ENCODE measurements at regions not wholly inside any gene's neighbourhood (a gene's known extent, or its start where the extent isn't known, plus 50 kb on each side); places are given as distances from the start of the nearest gene placed in this dataset.
A peak's percentile ranks its signal among the peaks of the same experiment; 100 is the strongest.

DNA sequence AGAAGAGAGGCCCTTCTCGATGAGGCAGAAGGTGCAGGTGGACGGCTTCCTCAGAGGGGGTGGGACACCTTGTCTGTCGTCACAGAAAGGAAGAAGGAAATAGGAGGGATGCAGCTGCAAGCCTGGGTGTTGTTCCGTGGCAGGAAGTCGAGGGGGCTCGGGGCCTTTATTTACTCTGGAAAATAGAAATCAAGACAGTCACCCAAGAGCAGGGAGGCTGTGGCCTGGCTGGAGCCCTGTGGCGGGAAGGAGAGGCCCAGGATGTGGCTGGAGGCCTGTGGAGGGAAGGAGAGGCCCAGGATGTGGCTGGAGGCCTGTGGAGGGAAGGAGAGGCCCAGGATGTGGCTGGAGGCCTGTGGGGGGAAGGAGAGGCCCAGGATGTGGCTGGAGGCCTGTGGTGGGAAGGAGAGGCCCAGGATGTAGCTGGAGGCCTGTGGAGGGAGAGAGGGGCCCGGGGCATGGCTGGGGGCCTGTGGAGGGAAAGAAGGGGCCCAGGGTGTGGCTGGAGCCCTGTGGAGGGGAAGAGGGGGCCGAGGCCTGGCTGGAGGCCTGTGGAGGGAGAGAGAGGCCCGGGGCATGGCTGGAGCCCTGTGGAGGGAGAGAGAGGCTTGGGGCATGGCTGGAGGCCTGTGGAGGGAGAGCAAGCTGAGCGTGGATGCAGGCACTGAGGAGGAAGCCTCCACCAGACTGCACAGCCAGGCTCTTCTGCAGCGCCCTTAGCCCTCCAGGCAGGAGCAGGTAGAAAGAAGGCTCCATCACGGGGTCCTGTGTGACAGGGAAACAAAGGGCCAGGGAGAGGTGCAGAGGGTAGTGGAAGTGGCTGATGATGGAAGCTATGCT lies 97.3 kb upstream of the SFMBT2 start:
- DNase-seq: peak; percentile 29

DNA sequence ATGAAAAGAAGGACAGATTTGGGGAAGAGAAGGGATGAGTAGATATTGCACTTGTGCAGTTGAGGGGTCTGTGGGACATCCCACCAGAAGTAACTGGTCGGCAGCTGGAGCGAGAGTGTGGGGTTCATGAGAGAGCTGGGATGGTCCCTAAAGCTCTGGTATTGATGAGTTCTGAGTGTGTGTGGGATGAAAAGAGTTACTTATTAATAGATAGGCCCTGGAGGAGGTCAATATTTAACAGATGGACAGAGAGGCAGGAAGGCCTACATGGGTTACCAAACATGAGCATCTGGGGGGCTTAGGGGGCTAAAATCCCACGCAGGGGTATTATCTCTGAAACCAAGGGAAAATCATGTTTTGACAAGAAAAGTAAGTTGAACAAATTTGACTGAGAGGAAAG lies 95.7 kb upstream of the SFMBT2 start:
- DNase-seq: no peak

DNA sequence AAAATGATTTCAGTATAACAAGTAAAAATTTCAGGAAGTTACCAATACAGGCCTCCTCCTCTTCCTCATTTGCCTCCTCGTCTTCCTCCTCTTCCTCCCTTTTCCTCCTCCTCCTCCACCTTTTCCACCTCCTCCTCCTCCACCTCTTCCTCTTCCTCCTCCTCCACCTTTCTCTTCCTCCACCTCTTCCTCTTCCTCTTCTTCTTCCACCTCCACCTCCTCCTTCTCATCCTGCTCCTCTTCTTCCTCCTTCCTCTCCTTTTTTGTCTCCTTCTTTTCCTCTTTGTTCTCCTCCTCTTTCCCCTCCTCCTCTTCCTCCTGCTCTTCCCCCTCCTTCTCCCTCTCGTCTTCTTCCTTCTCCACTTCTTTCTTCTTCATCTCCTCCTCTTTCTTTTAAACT lies 94.4 kb upstream of the SFMBT2 start:
- DNase-seq: no peak

DNA sequence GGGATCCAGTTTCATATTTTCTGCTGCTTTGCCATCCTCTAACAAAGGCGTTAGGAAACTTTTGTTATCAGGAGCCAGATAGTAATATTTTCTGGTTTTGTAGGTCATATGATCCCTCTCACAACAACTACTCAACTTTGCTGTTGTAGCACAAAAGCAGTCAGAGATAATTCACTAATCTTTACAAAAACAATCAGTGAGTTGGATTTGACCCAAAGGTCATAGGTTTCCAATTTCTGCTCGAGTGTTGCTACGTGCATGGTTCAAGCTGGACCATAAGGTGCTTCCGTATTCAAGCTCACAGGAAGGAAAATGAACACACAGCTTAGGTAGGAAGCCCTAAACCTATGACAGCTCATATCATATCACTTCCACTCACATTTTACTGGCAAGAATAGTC lies 92.4 kb upstream of the SFMBT2 start:
- no peak for DNase-seq

DNA sequence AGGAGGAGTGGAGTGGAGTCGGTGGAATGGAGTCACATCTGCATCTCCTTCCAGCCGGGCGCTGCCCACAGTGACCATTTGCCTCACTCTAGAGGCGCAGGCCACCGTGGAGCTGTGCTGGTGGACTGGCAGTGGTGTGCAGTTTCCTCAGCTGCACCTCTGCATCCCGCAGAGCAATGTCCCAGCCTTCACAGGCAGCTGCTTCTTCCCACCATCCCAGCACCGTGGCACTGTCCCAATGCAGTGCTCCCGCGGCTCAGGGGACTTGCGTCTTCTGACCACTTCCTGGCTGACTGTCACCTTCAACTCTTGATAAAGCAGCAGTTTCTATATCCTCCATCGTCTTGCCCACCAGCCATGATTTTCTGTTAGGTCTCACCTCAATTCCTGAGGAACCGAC lies 90.3 kb upstream of the SFMBT2 start:
- DNase-seq: no peak

DNA sequence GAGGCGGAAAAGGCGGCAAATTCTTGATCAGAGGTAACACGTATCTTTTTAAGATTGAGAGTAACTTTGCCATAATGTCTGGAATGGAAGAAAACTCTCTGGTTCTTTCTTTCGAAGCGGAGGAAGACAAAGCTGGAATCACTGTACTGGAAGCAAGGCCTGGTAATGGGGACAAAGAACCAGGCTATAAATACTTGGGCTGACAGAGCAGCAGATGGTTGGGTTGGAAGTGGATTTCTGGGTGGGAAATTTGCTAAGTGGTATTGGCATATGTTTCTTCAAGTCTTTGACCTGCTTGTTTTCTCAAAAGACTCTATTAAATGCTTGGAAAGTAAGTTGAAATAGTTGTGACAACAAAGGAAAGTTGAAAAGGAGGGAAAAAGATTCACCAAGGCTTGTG lies 87.3 kb upstream of the SFMBT2 start:
- no peak for DNase-seq

DNA sequence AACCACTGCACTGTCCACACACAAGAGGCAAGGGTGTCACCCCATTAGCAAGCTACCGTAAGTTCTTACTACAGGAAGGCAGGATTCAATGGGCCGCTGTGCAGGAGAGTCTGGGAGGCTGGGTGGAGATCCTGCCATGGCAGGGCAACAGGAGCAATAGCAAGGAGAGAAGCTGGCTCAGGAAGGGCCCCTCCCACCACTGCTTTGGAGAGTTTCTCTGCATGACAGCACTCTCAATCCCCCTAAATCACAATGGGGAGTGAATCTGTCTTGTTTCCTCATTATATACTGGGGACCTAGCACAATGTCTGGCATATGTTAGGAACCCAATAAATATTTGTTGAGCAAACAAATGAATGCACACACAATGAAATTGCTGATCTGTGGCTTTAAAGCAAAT lies 83.2 kb upstream of the SFMBT2 start:
- no peak for DNase-seq

DNA sequence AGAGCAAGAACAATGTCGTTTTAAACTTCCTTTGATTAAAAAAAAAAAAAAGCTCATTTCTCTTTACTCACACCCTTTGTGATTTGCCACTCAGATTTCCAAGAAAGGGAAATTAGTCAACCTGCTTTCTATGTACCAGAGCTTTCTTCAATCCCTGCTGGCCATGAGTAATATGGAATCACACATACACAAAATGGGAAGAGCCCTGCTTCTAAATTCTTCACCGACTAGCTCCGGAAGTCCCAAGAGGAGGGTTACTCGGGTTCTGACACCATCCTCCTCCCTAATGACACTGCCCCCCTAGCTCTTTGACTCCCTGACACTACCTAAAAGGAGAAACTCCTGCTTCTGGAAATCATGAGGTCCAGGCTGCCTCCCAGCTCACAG lies 81.8 kb upstream of the SFMBT2 start:
- DNase-seq: no peak

DNA sequence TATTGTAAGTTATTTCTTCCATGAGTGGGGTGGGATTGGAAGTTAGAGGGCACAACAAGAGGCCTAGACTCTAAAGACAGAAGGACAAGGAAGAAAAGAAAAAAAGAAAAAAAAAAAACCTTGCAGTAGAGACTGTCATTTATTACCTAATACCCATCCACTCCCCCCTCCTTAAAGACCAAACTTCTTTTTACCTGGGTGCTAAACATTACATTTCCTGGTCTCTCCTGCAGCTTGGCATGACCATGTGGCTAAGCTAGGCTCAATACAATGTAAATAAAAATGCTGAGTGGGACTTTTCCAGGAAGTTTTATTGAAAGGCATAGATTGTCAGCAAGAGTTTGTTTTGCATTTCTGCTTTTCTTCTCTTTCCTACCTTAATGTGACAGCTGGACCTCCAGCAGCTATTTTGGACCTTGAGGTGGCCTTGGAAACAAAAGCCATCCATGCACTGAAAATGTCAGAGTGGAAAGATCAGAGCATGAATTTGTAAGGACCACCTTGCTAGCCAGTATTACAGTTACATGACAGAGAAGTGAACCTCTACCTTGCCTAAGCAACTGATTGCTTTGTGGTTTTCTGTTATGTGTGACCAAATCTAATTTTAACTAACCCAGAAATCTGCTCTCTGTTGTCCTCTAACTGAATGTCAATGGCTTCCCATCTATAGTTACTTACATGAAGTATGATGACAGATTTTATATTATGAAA lies 81.3 kb upstream of the SFMBT2 start:
- DNase-seq: no peak

DNA sequence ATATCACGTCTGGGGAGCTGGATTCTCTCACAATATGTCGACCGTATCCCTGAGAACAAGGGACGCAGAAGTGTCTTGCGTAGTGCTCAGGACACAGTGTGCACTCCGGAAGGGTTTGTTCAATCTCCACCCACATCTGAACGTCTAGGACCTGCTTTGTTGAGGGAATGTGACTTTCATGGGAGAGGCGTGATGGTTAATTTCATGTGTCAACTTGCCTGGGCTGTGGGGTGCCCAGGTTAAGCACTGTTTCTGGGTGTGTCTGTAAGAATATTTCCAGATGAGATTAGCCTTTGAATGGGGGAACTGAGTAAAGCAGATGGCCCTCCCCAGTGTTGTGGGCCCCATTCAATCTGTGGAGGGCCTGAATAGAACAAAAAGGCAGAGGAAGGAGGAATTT lies 80.4 kb upstream of the SFMBT2 start:
- DNase-seq: no peak

DNA sequence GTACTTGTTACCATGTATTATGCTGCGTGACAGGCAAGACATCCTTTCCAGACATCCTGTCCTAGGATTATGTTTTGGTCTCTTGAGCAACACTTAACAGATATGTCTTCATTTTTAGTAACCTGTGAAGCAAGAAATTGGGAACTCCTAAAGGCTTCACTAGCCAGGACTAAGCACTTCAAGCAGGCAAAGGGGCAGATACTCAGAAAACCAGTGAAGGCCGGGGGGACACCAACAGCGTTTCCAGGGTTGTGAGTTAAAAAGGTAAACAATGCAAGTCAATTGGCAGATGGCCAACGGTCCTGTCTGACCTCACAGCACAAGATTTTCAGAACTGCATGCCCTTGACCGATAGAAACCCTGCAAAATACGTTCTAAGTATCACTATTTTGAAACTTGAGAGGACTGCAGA lies 77.6 kb upstream of the SFMBT2 start:
- no peak for DNase-seq

DNA sequence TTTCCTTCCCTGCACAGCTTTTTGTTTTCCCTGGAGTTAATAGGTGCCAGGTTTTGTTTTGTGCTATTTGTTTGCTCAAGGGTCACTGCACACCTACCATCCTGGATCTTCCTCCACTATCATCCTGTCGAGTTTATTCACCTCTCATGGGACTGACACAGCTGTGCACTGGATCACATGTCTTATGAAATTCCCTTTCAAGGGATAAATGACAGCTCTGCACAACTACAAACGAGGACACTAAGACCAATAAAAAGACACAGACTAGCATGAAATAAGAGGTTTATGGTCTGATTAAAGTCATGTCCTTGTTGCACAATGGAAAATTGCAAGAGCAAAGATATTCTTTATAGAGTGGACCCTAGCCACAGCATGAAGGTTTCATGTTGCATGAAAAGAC lies 76.7 kb upstream of the SFMBT2 start:
- DNase-seq: no peak

DNA sequence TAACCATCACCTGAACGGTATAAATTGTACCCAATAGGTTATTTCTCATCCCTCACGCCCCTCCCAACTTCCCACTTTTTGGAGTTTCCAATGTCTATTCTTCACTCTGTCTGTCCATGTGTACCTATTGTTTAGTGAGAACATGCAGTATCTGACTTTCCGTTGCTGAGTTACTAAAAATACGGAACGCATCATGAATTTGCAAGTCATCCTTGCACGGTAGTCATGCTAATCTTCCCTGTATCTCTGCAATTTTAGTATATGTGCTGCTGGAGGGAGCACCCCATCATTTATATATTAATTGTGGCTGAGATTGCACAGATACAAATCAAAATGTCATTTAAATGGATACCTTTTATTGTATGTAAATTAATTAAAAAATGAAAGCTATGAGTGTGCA lies 75.7 kb upstream of the SFMBT2 start:
- DNase-seq: no peak

DNA sequence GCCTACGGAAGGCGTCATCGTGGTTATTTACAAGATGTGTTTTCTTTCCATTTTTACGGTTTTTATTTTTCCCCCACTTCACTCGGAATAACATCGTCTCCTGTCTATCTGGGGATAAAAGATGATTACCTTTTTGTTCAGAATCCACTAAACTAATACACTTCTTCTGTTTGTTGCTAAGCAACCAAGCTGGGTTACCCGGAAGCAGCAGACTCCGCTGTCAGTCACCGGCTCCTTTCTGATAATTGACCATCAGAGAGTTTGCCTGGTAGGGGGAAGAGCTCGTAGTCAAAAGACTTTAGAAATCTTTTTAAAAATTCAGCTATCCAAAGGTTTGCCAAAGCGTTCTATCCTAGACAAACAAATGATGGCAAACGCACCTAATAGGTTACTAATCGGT lies 75.0 kb upstream of the SFMBT2 start:
- DNase-seq: no peak

DNA sequence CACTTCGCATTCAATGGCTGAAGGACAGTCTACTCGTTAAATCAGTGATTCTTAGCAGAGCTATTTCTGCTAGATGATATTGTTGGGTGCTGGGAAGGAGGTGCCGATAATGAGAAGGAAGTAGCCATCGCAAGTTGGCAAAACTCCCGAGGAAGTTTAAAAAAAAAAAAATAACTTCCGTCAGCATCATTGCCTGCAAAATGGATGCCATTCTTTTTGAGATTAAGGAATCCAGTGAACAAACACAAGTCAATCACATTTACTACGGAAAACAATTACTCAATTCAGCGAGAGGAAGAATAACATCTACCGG lies 74.4 kb upstream of the SFMBT2 start:
- no peak for DNase-seq

DNA sequence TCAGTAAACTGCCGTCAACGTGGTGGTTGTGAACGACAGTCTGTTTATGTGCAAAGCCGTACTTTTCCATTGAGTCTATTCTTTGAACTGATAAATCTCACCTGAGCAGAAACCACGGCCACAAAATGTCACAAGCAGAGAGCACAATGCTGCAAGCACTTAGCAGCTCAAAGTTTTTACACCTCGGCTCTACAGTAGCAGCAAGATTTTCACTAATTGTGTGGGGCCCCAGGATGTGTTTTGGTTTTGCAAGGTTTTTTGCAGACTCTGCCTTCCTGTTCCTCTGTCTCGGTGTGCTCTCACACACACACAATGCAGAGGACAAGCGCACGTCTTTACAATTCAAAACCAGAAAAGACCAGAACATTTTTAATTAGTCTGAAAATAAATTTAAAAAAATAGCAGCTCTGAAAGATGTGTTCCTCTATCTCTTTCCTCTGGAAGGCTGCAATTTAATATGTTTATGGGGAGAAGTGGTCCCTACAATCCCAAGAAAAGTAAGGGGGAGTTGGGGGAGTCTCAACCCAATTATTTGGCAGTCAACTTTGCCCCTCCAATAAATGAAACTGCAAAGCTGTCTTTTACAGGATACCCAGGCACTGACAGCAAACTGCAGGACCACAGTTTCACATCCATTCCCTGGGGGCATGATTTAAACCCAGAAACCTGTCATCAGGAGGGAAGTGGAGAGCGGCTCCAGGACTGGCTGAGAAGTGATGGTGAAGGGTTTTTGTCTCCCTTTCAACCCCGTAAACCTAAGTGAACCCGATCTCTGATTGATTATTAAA lies 73.8 kb upstream of the SFMBT2 start:
- DNase-seq: peak; percentile 54

DNA sequence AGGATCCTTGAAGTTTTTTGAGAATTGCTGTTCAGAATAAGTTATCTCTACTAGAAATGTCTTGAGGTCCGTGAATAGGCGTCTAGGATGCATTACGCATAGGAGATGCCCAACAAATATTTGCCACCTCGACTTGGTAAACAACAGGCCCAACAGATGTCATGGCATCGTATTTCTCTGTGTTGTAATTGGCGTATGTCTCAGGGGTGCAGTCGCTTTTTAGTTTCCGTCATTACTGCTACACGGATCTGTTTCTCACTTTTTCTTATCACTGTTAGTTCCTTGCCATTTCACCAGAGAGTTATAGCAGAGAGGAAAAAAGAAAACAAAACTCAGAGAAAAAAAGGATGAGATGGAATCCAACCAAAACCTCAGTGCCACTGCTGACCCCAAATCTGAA lies 73.0 kb upstream of the SFMBT2 start:
- DNase-seq: no peak

DNA sequence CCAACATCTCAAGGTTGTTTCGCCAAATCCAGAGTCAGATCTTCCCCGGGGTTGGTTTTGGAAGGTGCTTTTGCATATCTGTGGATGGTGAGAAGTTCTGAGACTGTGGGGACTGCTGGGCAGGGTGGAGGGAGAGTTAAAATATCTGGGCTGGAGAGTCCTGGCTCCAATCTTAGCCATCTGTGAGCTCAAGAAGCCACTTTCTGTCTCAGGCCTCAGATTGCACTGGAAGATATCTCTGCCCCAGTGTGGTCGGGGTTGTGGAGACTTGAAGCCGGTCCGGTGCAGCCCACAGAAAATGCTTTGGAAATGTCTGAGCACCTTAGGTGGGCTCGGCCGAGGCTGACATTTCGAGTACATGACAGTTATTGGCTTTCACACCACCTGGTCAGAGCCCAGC lies 72.2 kb upstream of the SFMBT2 start:
- no peak for DNase-seq

DNA sequence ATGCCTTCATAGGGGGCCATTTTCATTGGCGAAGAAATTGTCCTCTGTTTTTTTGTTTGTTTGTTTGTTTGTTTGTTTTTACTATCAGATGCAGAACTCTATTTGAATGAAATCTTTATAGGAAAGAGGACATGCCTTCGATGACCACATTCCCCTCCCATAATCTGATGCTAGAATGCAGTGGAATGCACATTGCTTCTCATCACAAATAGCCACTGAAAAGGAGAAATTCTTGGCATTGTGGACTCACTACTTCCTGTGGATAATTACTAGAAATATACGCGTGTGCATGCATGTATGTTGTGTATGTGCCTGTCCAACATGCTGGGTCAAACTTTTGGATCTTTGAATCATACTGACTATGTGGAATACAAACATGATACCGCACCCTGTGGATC lies 70.5 kb upstream of the SFMBT2 start:
- DNase-seq: no peak

DNA sequence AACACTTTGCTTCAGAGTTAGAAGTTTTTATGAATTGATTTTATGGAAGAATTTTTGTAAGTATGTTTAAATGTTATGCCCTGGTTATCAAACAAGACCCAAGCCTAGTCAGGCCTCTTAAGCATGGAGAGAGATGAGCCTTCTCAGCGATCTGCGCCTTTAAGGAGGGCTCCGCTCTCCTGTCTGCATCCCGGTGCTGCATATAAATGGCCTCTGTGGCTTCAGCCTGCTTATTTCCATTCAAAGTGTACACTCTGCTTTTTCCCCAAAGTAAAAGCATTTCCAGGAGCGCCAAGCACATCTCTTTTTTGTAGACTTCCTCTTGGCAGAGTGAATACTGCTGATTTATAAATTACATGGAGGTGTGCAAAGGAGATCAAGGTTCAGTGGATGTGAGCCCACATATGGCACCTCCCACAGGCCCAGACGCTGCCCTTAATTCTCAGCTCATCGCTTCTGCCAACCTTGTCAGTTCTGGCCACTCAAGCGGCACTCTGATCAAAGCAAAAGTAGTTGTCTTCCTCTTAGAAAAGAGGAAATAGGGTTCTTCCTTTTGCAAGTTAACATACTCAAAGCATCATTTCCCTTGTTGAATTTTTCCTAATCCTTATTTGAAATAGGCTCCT lies 70.0 kb upstream of the SFMBT2 start:
- DNase-seq: no peak

DNA sequence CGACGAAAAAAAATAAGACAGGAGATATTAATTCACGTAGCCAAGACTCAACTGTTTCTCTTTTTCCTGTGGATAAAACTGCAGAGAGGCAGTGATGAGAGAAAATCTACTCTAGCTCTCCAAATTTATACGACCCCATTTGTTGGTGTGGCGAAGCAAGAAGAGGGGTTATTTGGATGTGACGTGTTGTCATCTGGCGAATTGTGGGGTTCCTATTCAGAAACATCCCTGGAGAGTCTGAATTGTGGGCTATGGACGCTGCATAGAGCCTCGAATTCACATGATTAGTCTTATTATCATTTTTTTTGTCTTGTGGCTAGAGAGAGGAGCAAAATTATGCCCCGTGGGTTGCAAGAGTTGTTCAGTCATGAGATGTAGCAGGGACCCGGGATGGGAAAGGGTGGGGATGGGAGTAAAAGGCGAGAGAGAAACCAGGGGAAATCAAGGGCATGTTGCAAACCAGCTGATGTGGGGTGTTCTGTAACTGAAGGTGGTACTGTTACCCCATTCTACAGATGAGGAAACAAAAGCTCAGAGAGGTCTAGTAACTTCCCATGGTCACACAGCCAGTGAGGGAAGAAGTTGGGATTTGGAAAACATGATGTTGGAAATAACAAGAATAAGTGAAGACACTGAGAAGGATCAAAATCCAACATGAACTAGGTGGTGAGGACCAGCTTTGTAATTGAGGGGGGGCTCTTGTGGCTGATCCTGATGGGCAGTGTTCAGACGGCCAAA lies 69.2 kb upstream of the SFMBT2 start:
- no peak for DNase-seq

DNA sequence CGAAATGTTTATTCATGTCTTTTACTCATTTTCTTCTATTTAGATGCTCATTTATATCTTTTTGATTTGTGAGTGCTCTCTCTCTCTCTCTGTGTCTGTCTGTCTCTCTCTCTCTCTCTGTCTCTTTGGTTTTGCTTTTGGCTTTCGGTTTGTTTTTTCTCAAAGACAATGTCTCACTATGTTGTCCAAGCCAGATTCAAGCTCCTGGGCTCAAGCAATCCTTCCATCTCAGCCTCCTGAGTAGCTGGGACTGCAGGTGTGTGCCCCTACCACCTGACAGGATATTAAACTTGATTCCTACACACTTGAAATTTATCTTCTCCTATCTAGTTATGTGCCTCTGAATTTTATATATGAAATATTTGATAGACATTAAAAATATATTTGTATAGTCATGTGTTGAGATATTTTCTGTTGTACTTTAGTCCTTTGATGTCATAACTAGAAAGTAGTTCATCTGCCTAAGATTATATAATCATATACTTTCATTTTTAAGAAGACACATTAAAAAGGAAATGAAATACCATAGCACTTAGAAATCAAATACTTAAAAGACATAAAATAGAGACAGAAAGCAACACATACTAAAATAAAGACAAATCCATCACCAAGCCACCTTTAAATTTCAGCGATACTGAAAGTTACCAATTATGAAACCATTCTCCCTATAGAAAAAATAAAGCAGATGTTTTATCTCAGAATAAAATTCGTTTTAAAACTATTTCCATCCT lies 68.1 kb upstream of the SFMBT2 start:
- no peak for DNase-seq

Data from activated T-cell treated with anti-CD3 and anti-CD28 coated beads, Interleukin-2, amount 50 U/mL, for 1 hour (primary cell).